Esophagus squamous epithelium (tissue), 4 donors: ENCODE measurements at regions not wholly inside any gene's neighbourhood (a gene's known extent, or its start where the extent isn't known, plus 50 kb on each side); places are given as distances from the start of the nearest gene placed in this dataset.
A peak's percentile ranks its signal among the peaks of the same experiment; 100 is the strongest.

Source experiments
- POLR2A ChIP-seq, 4 donors: fragments of 450-650 bp; IDR thresholded peaks; one replicate each; pipeline ENCODE4 v1.6.1; 2017; ENCODE audit warnings: antibody characterized with exemption in 4 of 4, mild to moderate bottlenecking in 4 of 4, moderate library complexity in 3 of 4
- TF ChIP-seq, protein P1 (sequence below), 6 experiments: fragments of 450-650 bp in 4 of 6; fragments of 200-600 bp in 2 of 6; sonication (generic) in 2 of 6; IDR thresholded peaks; one replicate each; pipeline ENCODE4 v1.5.1; 2016 to 2019; ENCODE audit warnings: antibody characterized with exemption in 6 of 6, mild to moderate bottlenecking in 4 of 6, moderate library complexity in 4 of 6

DNA sequence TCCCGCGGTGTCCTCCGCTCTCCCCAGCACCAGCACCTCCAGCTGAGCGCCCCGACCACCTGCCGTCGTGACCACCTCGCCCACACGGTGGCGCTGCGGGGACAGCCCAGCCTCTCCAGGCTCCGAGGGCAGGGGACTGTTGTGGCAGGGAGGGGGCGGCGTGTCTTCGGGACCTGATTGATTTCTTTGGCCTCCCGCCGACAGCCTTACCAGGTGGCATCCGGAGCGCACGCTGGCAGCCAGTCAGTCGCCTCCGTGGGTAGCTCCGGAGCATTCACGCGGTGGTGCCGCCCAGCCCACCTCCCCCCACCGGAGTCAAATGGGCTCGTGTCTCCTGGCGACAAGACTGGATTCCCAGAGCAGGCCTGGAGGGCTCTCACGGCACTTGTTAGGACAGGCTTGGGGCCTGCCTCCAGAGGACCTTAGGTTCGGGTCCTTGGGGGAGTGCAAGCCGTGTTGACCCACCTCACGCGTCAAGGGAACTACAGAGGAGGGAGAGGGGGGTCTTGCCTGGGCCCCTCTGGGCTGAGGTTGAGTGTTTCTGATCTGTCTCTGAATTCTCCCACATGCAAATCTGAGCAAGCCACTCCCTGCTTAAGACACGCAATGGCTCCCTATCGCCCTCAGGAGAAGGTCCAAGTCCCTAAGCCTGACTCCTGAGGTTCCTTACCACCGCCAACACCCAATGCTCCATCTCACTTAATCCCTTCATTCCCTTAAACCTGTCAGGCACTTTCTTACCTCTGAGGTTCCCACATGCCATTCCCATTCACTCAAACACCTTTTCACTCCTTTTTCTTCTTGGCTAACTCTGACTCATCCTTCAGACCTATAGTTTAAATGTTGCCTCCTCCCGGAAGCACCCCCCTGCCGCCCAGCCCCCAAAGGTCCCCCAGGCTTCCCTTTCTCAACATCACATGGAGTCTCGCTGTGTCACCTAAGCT lies 51.2 kb upstream of the GGTA1 start:
- TF ChIP-seq POLR2A (IDR thresholded peaks at IDR 0.05): no peak
- TF ChIP-seq, protein P1, sequence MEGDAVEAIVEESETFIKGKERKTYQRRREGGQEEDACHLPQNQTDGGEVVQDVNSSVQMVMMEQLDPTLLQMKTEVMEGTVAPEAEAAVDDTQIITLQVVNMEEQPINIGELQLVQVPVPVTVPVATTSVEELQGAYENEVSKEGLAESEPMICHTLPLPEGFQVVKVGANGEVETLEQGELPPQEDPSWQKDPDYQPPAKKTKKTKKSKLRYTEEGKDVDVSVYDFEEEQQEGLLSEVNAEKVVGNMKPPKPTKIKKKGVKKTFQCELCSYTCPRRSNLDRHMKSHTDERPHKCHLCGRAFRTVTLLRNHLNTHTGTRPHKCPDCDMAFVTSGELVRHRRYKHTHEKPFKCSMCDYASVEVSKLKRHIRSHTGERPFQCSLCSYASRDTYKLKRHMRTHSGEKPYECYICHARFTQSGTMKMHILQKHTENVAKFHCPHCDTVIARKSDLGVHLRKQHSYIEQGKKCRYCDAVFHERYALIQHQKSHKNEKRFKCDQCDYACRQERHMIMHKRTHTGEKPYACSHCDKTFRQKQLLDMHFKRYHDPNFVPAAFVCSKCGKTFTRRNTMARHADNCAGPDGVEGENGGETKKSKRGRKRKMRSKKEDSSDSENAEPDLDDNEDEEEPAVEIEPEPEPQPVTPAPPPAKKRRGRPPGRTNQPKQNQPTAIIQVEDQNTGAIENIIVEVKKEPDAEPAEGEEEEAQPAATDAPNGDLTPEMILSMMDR (IDR thresholded peaks at IDR 0.05): peak; percentile 89 to 98 (median 96)
